DND-41 (cell line): ENCODE measurements at regions not wholly inside any gene's neighbourhood (a gene's known extent, or its start where the extent isn't known, plus 50 kb on each side); places are given as distances from the start of the nearest gene placed in this dataset.

Experiments used
- ATAC-seq: fragments of 200-7000 bp; cut with Tn5 transposase; 3 replicates; pipeline ENCODE4 v1.9.1; 2021; ENCODE audit warnings: low read depth; ENCODE audit not compliant: insufficient read depth
- DNase-seq: peaks from one replicate; pipeline ENCODE4 v3.0.0-alpha.2; 2020
- H2AFZ ChIP-seq: 2 replicates; pipeline ENCODE4 v1.6.0; 2012; ENCODE audit warnings: low read depth, low read length
- H3K27ac ChIP-seq: 2 replicates; pipeline ENCODE4 v1.5.1; 2012; ENCODE audit warnings: low read length, inconsistent platforms
- H3K27me3 ChIP-seq: fragments of 200-600 bp; sonication (generic); 2 replicates; pipeline ENCODE4 v1.6.0; 2012; ENCODE audit warnings: low read length, mild to moderate bottlenecking, inconsistent platforms; ENCODE audit not compliant: insufficient read depth, poor library complexity
- H3K36me3 ChIP-seq: 2 replicates; pipeline ENCODE4 v1.5.1; 2012; ENCODE audit warnings: low read length, inconsistent platforms; ENCODE audit not compliant: insufficient read depth
- H3K4me1 ChIP-seq: 2 replicates; pipeline ENCODE4 v1.5.1; 2012; ENCODE audit warnings: mild to moderate bottlenecking, low read length; ENCODE audit not compliant: insufficient read depth
- H3K4me2 ChIP-seq: 2 replicates; pipeline ENCODE4 v1.6.0; 2012; ENCODE audit warnings: mild to moderate bottlenecking, moderate library complexity, low read length, inconsistent platforms; ENCODE audit not compliant: insufficient read depth
- H3K4me3 ChIP-seq, 2 experiments: fragments of 200-600 bp in 1 of 2; shearing (Covaris generic) in 1 of 2; 2 replicates each; pipeline ENCODE4 v1.5.1; 2012 to 2016; ENCODE audit warnings: inconsistent platforms in 2 of 2, low read length in 2 of 2, mild to moderate bottlenecking in 2 of 2, low read depth in 1 of 2, moderate library complexity in 1 of 2
- H3K79me2 ChIP-seq: 2 replicates; pipeline ENCODE4 v1.6.0; 2012; ENCODE audit warnings: low read length, inconsistent platforms; ENCODE audit not compliant: insufficient read depth
- H3K9ac ChIP-seq: 2 replicates; pipeline ENCODE4 v1.6.0; 2012; ENCODE audit warnings: low read depth, mild to moderate bottlenecking, inconsistent platforms, low read length, moderate library complexity
- H3K9me3 ChIP-seq: 2 replicates; pipeline ENCODE4 v1.5.1; 2012; ENCODE audit warnings: low read length, moderate library complexity, mild to moderate bottlenecking, inconsistent platforms; ENCODE audit not compliant: insufficient read depth, severe bottlenecking
- H4K20me1 ChIP-seq: 2 replicates; pipeline ENCODE4 v1.6.0; 2012; ENCODE audit warnings: low read length; ENCODE audit not compliant: insufficient read depth
- CTCF ChIP-seq: IDR thresholded peaks from 2 replicates; pipeline ENCODE4 v1.5.1; 2012; ENCODE audit warnings: borderline replicate concordance, low read length, moderate library complexity, mild to moderate bottlenecking; ENCODE audit not compliant: poor library complexity, severe bottlenecking; ENCODE audit errors: extremely low read depth
- EZH2 ChIP-seq: IDR thresholded peaks from 3 replicates; pipeline ENCODE4 v1.6.1; 2012; ENCODE audit warnings: borderline replicate concordance, low read depth, mild to moderate bottlenecking, moderate library complexity, low read length, inconsistent platforms; ENCODE audit not compliant: severe bottlenecking

- no peak for DNase-seq
- H3K27ac ChIP-seq = no peak overlapping the region
- no peak for ATAC-seq
- no peaks in the 10 kb centered on the region for H3K9me3 ChIP-seq
- H3K79me2 ChIP-seq = no peaks in the 10 kb centered on the region
- H3K27me3 ChIP-seq = no peaks in the 10 kb centered on the region
- no peak overlapping the region for H2AFZ ChIP-seq
- no peak overlapping the region for H3K4me3 ChIP-seq
- H3K4me2 ChIP-seq = no peak overlapping the region
- no peak overlapping the region for H3K9ac ChIP-seq
- H3K36me3 ChIP-seq = no peaks in the 10 kb centered on the region
- no peaks in the 10 kb centered on the region for H3K4me1 ChIP-seq
- TF ChIP-seq CTCF = no peak
- no peak for TF ChIP-seq EZH2
- no peaks in the 10 kb centered on the region for H4K20me1 ChIP-seq
Measured at GRCh38 chr16:64287655-64288528, 834.0 kb downstream of the CDH11 start.

GRCh38 chr16:64282181-64282580 is 839.7 kb downstream of the CDH11 start:
- no peaks in the 10 kb centered on the region for H3K36me3 ChIP-seq
- H3K4me2 ChIP-seq = no peak overlapping the region
- no peaks in the 10 kb centered on the region for H3K79me2 ChIP-seq
- no peak for ATAC-seq
- no peak overlapping the region for H2AFZ ChIP-seq
- TF ChIP-seq EZH2 = no peak
- TF ChIP-seq CTCF = no peak
- no peaks in the 10 kb centered on the region for H3K9me3 ChIP-seq
- DNase-seq = no peak
- H3K27me3 ChIP-seq = no peaks in the 10 kb centered on the region
- H3K4me3 ChIP-seq = no peak overlapping the region
- H3K27ac ChIP-seq = no peak overlapping the region
- H3K9ac ChIP-seq = no peak overlapping the region
- H3K4me1 ChIP-seq = no peaks in the 10 kb centered on the region
- no peaks in the 10 kb centered on the region for H4K20me1 ChIP-seq

GRCh38 chr16:64280317-64280716 is 841.5 kb downstream of the CDH11 start:
- H2AFZ ChIP-seq = no peak overlapping the region
- H3K4me3 ChIP-seq = no peak overlapping the region
- H4K20me1 ChIP-seq = no peaks in the 10 kb centered on the region
- DNase-seq = no peak
- no peak overlapping the region for H3K4me2 ChIP-seq
- H3K36me3 ChIP-seq = no peaks in the 10 kb centered on the region
- H3K27ac ChIP-seq = no peak overlapping the region
- TF ChIP-seq CTCF = no peak
- TF ChIP-seq EZH2 = no peak
- H3K9me3 ChIP-seq = no peaks in the 10 kb centered on the region
- no peaks in the 10 kb centered on the region for H3K27me3 ChIP-seq
- no peaks in the 10 kb centered on the region for H3K79me2 ChIP-seq
- no peak overlapping the region for H3K9ac ChIP-seq
- H3K4me1 ChIP-seq = no peaks in the 10 kb centered on the region
- no peak for ATAC-seq
